ENCODE measurements at regions not wholly inside any gene's neighbourhood (a gene's known extent, or its start where the extent isn't known, plus 50 kb on each side); places are given as distances from the start of the nearest gene placed in this dataset.

DNA sequence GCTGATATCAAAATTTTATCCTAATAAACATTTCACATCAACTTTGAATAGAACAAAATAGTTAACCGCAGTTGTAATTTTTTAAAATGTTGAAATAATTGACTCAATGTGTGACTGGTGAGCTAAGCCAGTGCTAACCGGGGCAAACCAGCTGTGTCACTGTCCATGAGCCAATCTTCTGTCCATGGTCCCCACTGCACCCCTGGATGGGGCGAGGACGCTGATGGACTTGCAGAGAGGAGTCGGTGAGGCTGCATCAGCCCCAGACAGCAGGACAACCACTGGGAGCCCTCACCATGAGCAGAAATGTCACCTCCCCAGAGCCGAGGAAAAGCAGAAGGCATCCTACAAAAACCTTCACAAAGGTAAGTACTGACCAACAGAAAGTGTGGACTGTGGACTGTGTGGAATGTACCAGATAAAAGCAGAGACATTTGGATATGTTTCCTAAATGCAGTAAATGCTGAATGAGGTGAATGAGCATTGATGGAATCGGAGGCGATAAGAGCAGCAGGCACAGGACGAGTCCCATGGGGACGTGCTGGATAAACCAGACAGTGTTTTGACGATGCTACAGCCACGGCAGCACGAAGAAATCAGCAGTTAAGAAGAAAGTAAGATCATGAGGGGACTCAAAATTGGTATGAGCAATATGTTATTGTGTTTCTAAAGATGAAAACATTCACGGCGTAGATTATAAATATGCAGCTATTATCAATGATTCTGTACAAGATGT is 115.0 kb upstream of the BACE2 start:
- H3K27me3 ChIP-seq: no peaks in the 10 kb centered on the region
- TF ChIP-seq POLR2A (IDR thresholded peaks at IDR 0.05): no peak
- TF ChIP-seq, protein P1, sequence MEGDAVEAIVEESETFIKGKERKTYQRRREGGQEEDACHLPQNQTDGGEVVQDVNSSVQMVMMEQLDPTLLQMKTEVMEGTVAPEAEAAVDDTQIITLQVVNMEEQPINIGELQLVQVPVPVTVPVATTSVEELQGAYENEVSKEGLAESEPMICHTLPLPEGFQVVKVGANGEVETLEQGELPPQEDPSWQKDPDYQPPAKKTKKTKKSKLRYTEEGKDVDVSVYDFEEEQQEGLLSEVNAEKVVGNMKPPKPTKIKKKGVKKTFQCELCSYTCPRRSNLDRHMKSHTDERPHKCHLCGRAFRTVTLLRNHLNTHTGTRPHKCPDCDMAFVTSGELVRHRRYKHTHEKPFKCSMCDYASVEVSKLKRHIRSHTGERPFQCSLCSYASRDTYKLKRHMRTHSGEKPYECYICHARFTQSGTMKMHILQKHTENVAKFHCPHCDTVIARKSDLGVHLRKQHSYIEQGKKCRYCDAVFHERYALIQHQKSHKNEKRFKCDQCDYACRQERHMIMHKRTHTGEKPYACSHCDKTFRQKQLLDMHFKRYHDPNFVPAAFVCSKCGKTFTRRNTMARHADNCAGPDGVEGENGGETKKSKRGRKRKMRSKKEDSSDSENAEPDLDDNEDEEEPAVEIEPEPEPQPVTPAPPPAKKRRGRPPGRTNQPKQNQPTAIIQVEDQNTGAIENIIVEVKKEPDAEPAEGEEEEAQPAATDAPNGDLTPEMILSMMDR (IDR thresholded peaks at IDR 0.05): no peak
- no peaks in the 10 kb centered on the region for H3K36me3 ChIP-seq (ENCODE audit: low read depth, missing control alignments)
- H3K4me1 ChIP-seq: no peaks in the 10 kb centered on the region
- intact Hi-C loops (cut with DNase I; ENCODE audit: low total_unique reads): no loop called here
- no peak overlapping the region for H3K4me3 ChIP-seq
- no peaks in the 10 kb centered on the region for H3K9me3 ChIP-seq
- WGBS, 2 donors: 86 to 90% methylated on average over 15 of the region's 15 CpGs
- H3K27ac ChIP-seq: no peak overlapping the region
- DNase-seq: no peak

GRCh38 chr21:41054018-41054578 is 113.9 kb upstream of the BACE2 start:
- TF ChIP-seq, protein P1 (IDR thresholded peaks at IDR 0.05): no peak
- TF ChIP-seq POLR2A (IDR thresholded peaks at IDR 0.05): no peak
- no peak overlapping the region for H3K4me3 ChIP-seq
- DNase-seq: no peak
- no peaks in the 10 kb centered on the region for H3K36me3 ChIP-seq (ENCODE audit: low read depth, missing control alignments)
- intact Hi-C loops (cut with DNase I; ENCODE audit: low total_unique reads): no loop called here
- no peak overlapping the region for H3K27ac ChIP-seq
- WGBS, 2 donors: 81 to 83% methylated on average over 6 of the region's 6 CpGs
- H3K9me3 ChIP-seq: no peaks in the 10 kb centered on the region
- no peaks in the 10 kb centered on the region for H3K4me1 ChIP-seq
- H3K27me3 ChIP-seq: no peaks in the 10 kb centered on the region

- no peak for TF ChIP-seq POLR2A (IDR thresholded peaks at IDR 0.05)
- TF ChIP-seq, protein P1 (IDR thresholded peaks at IDR 0.05): no peak
- H3K27me3 ChIP-seq: no peaks in the 10 kb centered on the region
- no peak overlapping the region for H3K4me3 ChIP-seq
- H3K9me3 ChIP-seq: no peaks in the 10 kb centered on the region
- no peaks in the 10 kb centered on the region for H3K36me3 ChIP-seq (ENCODE audit: low read depth, missing control alignments)
- DNase-seq: no peak
- WGBS, 2 donors: 82 to 86% methylated on average over 8 of the region's 8 CpGs
- H3K4me1 ChIP-seq: no peaks in the 10 kb centered on the region
- intact Hi-C loops (cut with DNase I; ENCODE audit: low total_unique reads): no loop called here
- no peak overlapping the region for H3K27ac ChIP-seq
Observed at GRCh38 chr21:41055266-41055665, 112.7 kb upstream of the BACE2 start.

DNA sequence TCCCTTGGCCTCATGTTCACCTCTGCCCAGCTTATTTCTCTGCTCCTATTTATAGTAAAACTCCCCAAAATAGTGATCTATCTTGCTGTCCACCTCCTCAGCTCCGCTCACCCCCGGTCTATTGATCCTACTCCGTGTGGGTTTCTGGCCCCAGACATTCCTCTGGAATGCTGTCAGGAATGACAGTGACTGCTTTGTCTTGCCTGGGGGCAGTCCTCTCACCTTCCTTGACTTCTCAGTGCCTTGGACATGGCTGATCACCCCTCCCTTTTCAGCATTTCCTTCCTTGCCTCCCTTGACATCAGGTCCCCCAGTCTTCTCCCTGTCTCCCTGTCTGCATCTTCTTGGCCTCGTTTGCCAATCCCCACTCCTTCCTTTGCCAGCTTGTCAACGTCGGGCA is 108.1 kb upstream of the BACE2 start:
- Histone ChIP-seq H3K4me3 (no peak overlapping the region), H3K27ac (no peak overlapping the region), H3K4me1 (no peaks in the 10 kb centered on the region), H3K27me3 (no peaks in the 10 kb centered on the region), H3K36me3 (ENCODE audit: low read depth, missing control alignments) (no peaks in the 10 kb centered on the region), H3K9me3 (no peaks in the 10 kb centered on the region)
- intact Hi-C loops (cut with DNase I; ENCODE audit: low total_unique reads): no loop called here
- WGBS, 2 donors: 61 to 66% methylated on average over 6 of the region's 6 CpGs
- TF ChIP-seq, protein P1 (IDR thresholded peaks at IDR 0.05): no peak
- TF ChIP-seq POLR2A (IDR thresholded peaks at IDR 0.05): no peak
- no peak for DNase-seq

DNA sequence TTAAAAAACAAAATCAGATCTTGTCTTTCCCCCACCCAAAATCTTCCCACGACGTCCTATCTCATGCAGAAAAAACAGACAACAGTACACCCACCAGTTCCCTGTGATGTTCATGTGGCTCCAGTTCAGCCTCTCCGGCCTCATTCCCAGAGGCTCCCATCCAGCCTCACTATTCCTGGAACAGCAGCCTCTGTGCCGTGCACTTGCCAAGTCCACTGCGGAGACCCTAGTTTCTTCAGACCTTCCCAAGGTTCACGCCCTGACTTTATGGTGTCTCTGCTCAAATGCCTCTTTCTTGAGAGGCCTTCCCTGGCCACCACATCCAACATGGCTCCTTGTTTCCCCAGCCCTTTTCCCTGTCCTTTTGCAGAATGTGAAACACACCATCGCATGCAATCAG is 106.3 kb upstream of the BACE2 start:
- Histone ChIP-seq H3K36me3 (ENCODE audit: low read depth, missing control alignments) (no peaks in the 10 kb centered on the region), H3K4me1 (no peaks in the 10 kb centered on the region), H3K4me3 (no peak overlapping the region), H3K27me3 (no peaks in the 10 kb centered on the region), H3K9me3 (no peaks in the 10 kb centered on the region), H3K27ac (no peak overlapping the region)
- no peak for DNase-seq
- TF ChIP-seq, protein P1 (IDR thresholded peaks at IDR 0.05): no peak
- TF ChIP-seq POLR2A (IDR thresholded peaks at IDR 0.05): no peak
- 93% methylated on average over 7 of the region's 7 CpGs for WGBS, 2 donors
- intact Hi-C loops (cut with DNase I; ENCODE audit: low total_unique reads): no loop called here

Data from testis (tissue), 2 donors.